ENCODE measurements at regions not wholly inside any gene's neighbourhood (a gene's known extent, or its start where the extent isn't known, plus 50 kb on each side); places are given as distances from the start of the nearest gene placed in this dataset.

- no peaks in the 10 kb centered on the region for H3K9me3 ChIP-seq (ENCODE audit: severe bottlenecking)
- peak overlapping the region; percentile 25 for H3K27ac ChIP-seq (ENCODE audit: poor library complexity, severe bottlenecking)
- no peaks in the 10 kb centered on the region for H3K27me3 ChIP-seq (ENCODE audit: insufficient read depth, poor library complexity, severe bottlenecking)
- TF ChIP-seq, protein P1, sequence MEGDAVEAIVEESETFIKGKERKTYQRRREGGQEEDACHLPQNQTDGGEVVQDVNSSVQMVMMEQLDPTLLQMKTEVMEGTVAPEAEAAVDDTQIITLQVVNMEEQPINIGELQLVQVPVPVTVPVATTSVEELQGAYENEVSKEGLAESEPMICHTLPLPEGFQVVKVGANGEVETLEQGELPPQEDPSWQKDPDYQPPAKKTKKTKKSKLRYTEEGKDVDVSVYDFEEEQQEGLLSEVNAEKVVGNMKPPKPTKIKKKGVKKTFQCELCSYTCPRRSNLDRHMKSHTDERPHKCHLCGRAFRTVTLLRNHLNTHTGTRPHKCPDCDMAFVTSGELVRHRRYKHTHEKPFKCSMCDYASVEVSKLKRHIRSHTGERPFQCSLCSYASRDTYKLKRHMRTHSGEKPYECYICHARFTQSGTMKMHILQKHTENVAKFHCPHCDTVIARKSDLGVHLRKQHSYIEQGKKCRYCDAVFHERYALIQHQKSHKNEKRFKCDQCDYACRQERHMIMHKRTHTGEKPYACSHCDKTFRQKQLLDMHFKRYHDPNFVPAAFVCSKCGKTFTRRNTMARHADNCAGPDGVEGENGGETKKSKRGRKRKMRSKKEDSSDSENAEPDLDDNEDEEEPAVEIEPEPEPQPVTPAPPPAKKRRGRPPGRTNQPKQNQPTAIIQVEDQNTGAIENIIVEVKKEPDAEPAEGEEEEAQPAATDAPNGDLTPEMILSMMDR (IDR thresholded peaks at IDR 0.05; ENCODE audit: poor library complexity, severe bottlenecking) = no peak
- H3K4me3 ChIP-seq (ENCODE audit: severe bottlenecking) = no peak overlapping the region
- DNase-seq (ENCODE audit: low spot score) = no peak
- H3K36me3 ChIP-seq (ENCODE audit: low read depth) = no peaks in the 10 kb centered on the region
- no peak; the same call in 2 of the 3 replicates for ATAC-seq (ENCODE audit: low read depth)
- H3K4me1 ChIP-seq (ENCODE audit: insufficient read depth, poor library complexity, severe bottlenecking) = peaks cover 2% of the 10 kb centered on the region
Measured at GRCh38 chr2:204321027-204321800, 224.1 kb upstream of the PARD3B start.

- Histone ChIP-seq H3K36me3 (ENCODE audit: low read depth) (no peaks in the 10 kb centered on the region), H3K9me3 (ENCODE audit: severe bottlenecking) (no peaks in the 10 kb centered on the region), H3K4me3 (ENCODE audit: severe bottlenecking) (no peak overlapping the region), H3K4me1 (ENCODE audit: insufficient read depth, poor library complexity, severe bottlenecking) (peaks cover 2% of the 10 kb centered on the region), H3K27me3 (ENCODE audit: insufficient read depth, poor library complexity, severe bottlenecking) (no peaks in the 10 kb centered on the region), H3K27ac (ENCODE audit: poor library complexity, severe bottlenecking) (peak overlapping the region; percentile 25)
- DNase-seq (ENCODE audit: low spot score) = no peak
- ATAC-seq (ENCODE audit: low read depth) = peak; percentile 67
- TF ChIP-seq, protein P1 (IDR thresholded peaks at IDR 0.05; ENCODE audit: poor library complexity, severe bottlenecking) = no peak
Measured at GRCh38 chr2:204321910-204322751, 223.1 kb upstream of the PARD3B start.

DNA sequence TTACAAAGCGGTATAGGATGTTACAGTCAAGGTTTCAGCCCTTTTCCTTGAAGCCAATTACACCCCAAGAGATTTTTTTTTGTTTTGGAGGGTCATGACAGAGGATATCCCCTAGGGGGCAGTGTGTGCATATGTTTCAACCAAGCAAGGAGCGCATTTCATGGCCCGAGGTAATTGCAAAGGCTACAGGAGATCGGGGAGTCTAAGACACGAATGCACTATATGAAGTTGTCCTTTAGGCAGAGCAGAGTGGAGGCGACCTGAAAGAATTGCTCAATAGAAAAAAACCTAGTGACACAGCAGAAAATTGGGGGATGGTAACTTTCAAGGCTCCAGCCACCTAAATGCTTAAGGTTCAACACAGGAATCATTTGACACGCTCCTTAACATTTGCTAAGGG is 219.8 kb upstream of the PARD3B start:
- no peak overlapping the region for H3K27ac ChIP-seq (ENCODE audit: poor library complexity, severe bottlenecking)

GRCh38 chr2:204328373-204328772 is 216.9 kb upstream of the PARD3B start:
- TF ChIP-seq, protein P1 (IDR thresholded peaks at IDR 0.05; ENCODE audit: poor library complexity, severe bottlenecking) = no peak
- no peaks in the 10 kb centered on the region for H3K27me3 ChIP-seq (ENCODE audit: insufficient read depth, poor library complexity, severe bottlenecking)
- H3K36me3 ChIP-seq (ENCODE audit: low read depth) = no peaks in the 10 kb centered on the region
- H3K4me1 ChIP-seq (ENCODE audit: insufficient read depth, poor library complexity, severe bottlenecking) = peaks cover 2% of the 10 kb centered on the region
- no peak overlapping the region for H3K4me3 ChIP-seq (ENCODE audit: severe bottlenecking)
- ATAC-seq (ENCODE audit: low read depth) = no peak
- no peaks in the 10 kb centered on the region for H3K9me3 ChIP-seq (ENCODE audit: severe bottlenecking)
- no peak overlapping the region for H3K27ac ChIP-seq (ENCODE audit: poor library complexity, severe bottlenecking)
- DNase-seq (ENCODE audit: low spot score) = no peak

More for the DNA sequence above, 219.8 kb upstream of the PARD3B start:
- H3K36me3 ChIP-seq (ENCODE audit: low read depth) = no peaks in the 10 kb centered on the region
- ATAC-seq (ENCODE audit: low read depth) (peak; percentile 66), DNase-seq (ENCODE audit: low spot score) (no peak)
- H3K4me3 ChIP-seq (ENCODE audit: severe bottlenecking) = no peak overlapping the region
- TF ChIP-seq, protein P1 (IDR thresholded peaks at IDR 0.05; ENCODE audit: poor library complexity, severe bottlenecking) = peak; percentile 87
- H3K27me3 ChIP-seq (ENCODE audit: insufficient read depth, poor library complexity, severe bottlenecking) = no peaks in the 10 kb centered on the region
- H3K9me3 ChIP-seq (ENCODE audit: severe bottlenecking) = no peaks in the 10 kb centered on the region
- peaks cover 2% of the 10 kb centered on the region for H3K4me1 ChIP-seq (ENCODE audit: insufficient read depth, poor library complexity, severe bottlenecking)

Data from RWPE2 (cell line).